Stimulated activated CD4-positive, alpha-beta T cell treated with anti-CD3 and anti-CD28 coated beads, TNF-alpha, amount 100 ng/mL, for 1 hour (primary cell): ENCODE measurements at regions not wholly inside any gene's neighbourhood (a gene's known extent, or its start where the extent isn't known, plus 50 kb on each side); places are given as distances from the start of the nearest gene placed in this dataset.
"Not testable (repeated sequence)": the region's sequence is repeated elsewhere in the genome, so short reads cannot be mapped to it uniquely, and the experiment has no call there.

ENCODE experiments used
- DNase-seq, 3 donors: peaks; one replicate each; pipeline ENCODE4 v3.0.0-alpha.2; 2020; ENCODE audit warnings: low read depth in 3 of 3, low spot score in 1 of 3

DNA sequence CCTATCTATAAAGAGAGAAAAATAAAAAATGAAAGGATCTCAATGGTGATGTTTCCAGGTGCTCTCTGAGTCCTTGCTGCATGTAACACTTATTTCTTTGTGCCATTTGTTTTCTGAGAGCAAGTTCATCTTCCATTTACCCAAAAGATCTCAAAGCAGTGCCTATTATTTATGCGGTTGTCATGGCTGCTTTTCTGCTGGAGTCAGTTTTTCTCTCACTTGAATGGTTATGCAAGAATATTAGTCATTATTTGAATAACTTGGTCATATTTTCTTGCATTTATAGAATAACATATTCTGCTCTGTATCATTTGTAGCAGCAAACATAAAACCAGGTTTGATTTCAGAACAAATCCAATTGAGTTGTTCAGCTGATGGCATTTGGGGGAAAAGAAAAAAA, 141.8 kb upstream of the G2E3 start:
- DNase-seq = no peak

DNA sequence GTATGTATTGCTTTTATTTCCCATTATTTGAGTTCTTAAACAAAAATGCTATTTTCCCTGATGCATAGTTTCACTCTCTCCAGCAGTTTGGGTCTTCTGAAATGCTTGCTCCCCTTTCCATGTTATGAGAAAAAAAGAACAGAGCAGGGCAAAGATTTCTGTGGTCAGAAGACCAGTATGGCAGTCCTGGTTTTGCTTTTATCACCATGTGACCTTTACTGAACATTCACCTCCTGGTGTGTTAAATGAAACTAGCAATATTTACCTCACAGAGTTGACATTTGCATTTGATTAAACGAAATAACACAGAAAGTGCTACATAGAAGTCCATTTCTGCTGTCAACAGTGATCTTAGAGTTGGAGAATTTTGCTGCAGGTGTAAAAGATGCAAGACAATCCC, 141.0 kb upstream of the G2E3 start:
- no peak for DNase-seq

DNA sequence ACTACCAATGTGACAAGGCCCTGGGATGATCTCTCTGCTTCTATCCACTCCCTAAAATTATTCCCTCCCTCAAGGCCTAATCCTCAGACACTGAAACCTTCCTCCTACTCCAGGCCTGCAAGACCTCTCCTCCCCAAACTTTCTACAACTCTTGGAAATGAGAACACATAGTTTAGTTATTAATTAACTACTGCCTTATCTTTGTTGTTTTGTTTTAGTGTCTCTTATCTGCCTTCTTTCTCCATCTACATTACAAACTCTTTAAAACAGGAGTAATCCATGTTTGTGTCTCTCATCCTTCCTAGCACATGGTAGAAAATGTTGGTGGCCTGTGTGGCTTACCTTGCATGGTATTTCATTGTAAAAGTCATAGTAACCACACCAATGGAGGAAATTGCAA, 139.9 kb upstream of the G2E3 start:
- no peak for DNase-seq

DNA sequence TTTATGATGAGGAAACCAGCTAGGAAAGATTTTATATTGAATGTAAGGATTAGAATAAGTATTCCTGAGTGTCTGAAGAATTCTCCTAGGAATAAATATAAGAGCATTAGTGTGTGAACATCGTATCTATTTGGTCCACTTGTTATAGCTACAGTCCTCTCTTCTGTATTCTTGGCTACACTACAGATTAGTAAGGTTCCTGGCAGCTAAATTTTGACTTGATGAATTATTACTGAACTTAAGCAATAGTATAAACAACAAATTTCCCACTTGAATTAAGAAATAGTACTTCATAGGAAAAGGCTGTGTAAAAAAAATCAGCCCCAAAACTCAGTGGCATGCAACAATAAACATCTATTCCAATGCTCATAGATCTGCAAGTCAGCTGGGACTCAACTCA, 138.4 kb upstream of the G2E3 start:
- DNase-seq = no peak

DNA sequence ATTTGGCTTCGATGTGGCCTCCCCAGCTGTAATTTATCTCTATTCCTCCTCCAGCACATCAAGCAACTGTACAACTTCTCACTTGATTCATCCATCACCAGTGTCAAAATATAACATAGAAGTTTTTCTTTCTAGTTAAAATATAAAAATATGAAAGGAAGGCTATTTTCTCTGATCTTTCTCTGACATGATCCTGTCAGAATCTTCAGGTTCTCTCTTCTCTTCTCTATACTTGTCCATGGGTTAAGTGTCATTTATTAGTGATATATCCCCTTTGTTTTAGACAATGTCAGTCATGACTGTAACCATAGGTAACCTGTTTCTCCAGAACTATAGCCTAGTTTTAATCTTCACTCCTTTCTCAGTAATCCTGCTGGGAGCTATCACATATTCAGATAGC, 132.5 kb upstream of the G2E3 start:
- DNase-seq = no peak

DNA sequence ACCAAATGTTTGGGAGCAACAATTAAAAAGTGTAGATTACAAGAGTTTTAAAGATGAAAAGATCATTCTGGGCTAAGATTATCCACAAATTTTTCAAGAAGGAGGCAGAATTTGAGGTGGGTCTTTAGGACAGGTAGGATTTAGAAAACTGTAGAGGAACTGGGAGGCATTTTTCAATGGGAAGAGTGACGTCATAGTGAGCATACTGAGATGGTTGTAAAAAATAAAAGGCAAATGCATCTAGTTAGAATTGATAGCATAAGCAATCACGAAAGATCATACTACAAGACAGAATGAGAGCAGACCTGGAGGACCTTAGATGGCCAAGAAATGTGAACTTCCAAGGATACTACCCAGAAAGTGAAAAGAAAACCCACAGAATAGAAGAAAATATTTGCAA, 131.6 kb upstream of the G2E3 start:
- no peak for DNase-seq

DNA sequence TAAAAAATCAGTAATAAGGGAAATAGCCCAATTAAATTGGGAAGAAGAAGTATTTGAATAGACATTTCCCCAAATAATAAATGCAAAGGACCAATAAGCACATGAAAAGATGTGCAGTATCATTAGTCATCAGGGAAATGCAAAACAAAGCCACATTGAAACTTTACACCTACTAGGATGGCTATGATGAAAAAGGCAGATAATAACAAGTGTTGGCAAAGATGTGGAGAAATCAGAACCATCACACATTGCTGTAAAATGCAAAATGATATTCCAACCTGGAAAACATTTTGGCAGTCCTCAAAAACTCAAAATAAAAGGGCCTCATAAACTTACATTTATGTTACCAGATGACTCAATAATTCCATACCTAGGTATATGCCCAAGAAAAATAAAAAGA, 131.1 kb upstream of the G2E3 start:
- no peak for DNase-seq

DNA sequence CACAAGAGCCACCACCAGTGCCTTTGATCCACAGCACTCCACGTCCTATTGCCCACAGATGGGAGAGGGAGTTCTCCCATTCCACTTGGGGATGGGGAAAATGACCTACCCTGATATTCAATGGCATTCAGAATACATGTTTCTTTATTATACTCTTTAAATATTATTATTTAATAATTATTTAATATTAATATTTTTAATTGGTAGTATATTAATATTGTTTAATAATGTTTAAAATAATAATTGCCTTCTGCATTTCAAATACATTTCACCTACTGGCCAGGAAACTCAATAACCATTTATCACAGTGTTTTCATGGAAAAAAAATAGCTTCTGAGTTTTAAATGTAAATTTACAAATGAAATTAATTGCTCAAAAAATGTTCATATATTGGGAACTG, 127.4 kb upstream of the G2E3 start:
- no peak for DNase-seq

DNA sequence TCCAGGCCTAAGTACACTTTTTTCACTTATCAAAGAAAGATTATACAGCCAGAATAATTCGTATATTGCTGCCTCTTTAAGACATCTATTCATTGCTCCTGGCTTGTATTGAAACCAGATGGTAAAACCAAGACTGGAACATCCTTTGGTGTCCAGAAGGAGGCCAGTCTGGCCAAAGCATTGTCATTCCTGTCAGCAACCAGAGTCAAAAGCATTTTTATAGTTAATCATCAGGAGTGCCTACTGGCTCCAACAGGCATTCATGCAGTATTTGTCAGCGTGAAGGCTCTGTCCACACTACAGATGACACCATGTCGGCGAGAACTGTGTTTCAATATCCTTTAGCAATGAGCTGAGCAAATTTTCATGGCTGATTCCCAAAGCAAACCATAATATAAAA, 118.0 kb upstream of the G2E3 start:
- no peak for DNase-seq

DNA sequence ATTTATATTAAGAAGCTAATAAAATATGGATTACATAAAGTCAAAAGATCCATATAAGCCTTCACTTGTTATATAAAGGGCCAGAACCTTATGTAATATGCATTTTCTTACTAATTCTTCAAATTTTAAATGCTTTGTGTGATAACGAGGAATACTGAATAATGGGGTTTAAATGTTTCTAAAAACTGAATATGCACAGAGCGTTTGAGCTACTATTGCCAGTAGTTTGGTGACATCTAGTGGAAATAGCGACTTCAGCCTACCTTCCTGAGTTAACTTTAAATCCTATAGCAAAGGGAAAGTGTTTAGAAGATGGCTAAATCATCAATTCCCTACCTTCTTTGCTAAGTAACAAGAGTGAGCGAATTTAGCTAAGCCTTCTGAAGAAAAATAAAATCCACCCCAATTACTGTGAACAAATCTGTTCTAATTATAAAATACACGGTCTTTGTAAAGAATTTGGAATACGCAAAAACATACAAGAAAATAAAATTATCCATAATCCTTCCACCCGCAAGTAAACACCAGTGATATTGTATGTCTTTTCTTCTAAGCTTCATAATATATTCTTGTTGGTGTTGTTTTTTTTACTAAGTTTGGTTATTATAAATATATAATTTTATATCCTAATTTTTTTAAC, 115.5 kb upstream of the G2E3 start:
- DNase-seq = no peak

DNA sequence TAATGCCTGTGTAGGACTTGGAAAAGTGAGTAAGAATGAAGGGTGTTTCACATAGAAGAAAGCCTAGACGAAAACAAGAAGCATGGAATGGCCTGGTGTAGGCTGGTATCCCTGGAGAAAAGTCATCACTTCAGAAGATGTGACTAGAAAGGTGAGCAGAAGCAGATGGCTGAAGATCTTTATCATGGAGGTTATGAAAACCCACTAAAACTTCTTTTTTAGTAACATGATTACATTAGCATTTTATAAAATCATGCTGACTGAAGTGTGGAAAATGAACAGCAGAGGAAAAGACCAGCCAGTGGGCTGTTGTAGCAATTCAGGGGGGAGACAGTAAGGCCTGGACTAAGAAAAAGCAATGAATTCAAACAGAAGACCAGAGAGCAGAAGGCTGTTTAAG, 114.5 kb upstream of the G2E3 start:
- no peak for DNase-seq

DNA sequence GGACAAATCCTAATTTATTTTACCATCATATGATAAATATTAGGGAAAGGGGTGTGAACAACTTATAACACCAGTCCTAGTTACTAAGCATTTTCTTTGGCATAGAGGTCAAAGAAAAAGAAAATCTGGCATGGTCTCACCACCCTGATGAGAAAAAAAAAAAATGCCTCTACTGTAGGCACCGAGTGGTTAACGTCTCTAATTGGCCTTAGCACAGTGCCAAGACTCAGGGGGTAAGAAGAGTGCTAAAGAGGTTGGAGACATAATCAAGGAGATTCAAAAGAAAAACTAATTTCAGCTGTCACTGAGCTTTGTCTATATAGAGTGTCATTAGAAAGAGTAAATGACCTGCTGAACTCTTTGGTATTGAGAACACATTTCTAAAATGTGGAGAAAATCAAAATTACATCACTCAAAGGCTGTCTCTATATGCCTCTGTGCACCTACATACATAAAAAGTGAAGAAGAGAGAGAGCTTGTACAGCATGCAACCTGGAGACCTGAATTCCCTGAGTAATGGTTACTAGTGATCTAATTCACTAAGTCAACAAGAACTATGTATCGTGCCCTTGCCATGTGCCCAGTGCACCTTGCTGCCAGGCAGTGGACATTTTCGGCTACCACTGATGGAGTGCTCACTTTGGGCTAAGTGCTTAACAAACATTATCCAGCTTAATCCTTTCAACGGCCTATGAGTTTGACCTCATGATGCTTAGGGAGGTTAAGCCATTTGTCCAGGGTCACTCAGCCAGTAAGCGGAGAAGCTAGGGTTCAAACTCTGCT, 113.8 kb upstream of the G2E3 start:
- no peak for DNase-seq

DNA sequence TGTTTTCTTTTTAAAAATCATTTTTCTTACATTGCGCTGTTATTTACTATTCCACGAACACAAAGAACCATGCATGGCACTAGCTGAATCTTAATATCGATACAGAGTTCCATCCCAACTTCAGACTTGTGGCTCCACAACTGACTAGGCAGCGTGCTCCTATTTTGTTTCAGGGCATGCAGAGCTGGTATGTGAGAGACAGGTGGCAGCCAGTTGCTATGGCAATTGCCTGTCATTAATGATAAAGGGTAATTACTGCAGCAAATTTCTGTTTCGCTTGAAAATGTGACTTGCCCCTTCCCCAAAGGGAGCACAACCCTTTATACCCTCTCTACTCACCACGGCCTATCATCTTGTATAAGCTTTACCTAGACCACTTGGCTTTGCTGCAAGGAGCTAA, 113.1 kb upstream of the G2E3 start:
- DNase-seq = no peak

DNA sequence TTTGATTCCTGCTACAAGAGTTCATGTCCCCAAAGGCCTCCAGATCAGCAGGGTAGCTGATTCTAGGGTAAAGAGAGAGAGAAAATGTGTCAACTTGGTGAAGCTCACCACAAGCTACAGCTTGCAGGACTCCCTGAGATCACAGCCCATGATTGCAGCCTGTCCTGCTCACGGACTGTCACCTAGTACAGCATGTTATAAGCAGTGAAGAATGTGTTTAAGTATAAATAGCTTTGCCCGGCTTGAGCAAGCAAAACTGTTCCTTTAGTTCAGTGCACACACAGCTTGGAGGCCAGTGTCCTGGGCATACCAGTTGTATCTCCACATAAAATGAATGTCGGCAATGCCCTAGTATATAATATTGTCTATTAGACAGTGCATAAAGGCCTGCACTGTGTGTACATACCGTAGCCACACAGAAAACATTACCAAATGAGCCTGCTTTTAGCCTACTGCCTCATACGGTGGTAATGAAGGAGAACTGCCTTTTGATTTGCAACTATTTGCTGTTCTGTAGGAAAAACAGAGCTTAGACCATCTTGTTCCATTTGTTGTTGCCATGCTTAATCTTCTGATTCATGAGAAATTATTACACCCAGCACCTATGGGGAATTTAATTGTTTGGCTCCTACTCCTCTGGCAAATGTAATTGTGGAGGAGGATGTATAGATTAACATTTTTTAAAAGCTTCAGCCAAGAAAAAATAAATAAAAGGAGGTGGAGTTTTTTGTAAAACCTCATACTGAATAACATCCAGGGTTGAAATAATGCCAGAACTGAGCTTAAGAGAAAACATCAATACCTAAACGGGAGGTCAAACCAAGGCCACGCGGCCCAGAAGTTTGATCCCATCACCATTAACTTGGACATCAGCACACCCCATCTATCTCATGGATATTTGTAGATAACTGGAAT, 108.1 kb upstream of the G2E3 start:
- no peak for DNase-seq

DNA sequence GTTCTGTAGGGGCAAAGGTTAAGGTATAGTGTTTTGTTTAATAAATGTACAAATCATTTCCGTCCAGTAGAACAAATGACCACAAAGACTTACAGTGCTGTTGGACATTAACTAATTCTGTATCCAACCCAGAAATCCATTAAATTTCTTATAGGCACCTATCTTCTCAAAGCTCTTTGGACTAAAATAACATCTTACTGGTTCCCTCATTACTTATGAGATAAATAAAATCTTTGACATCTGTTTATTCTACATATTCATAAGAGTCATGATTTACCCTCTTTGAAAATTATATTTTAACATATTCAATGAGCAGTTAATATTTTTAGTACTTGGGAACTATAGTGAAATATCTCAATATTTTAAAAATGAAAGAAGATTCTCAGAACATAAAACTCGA, 102.7 kb upstream of the G2E3 start:
- no peak for DNase-seq

DNA sequence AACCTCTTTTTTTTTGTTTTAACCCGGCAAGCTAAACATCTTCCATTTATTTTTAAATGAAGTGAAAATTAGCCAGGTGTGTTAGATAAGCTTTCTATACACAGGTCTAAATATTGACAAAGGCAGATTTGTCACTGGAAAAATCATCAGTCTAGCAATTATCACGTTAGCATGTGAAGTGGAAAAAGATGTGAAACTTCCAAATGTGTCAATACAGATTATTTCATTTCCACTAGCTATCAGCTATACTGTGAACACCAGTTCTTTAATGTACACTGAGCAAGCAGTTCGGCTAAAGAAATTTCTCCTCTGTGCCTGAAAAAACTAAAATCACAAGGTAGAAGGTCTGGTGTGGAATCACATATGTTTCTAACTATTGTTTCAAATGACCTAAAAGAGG, 96.6 kb upstream of the G2E3 start:
- no peak for DNase-seq

DNA sequence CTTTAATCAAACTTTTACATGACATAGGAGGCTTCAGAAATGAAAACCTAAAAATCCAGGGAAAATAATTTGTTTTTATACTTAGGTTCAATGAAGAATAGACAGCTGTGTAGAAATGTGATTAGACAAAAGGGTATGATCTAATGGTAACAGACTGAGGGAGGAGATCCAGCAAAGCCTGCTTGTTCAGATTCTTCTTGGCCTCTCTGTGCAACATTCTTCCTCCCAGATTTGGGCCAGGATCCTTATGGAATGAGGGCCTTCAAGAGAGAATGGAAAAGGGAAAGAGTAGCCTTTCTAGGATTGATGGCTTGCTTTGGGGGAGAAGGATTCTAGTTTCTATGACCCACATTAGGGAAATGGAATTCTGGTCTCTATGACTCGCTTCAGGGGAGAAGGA, 94.5 kb upstream of the G2E3 start:
- no peak for DNase-seq

DNA sequence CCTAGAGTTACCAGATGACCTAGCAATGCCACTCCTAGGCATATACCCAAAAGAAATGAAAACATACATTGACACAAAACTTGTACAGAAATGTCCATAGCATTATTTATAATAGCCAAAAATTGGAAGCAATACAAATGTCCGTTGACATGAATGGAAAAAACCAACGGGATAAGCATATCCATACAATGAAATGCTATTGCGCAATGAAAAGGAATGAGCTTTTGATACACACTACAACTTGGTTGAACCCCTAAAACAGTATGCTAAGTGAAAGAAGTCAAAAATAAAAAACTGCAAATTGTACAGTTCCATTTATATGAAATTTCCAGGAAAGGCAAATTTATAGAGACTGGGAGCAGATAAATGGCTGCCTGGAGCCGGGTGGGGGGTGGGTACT, 90.6 kb upstream of the G2E3 start:
- no peak for DNase-seq

DNA sequence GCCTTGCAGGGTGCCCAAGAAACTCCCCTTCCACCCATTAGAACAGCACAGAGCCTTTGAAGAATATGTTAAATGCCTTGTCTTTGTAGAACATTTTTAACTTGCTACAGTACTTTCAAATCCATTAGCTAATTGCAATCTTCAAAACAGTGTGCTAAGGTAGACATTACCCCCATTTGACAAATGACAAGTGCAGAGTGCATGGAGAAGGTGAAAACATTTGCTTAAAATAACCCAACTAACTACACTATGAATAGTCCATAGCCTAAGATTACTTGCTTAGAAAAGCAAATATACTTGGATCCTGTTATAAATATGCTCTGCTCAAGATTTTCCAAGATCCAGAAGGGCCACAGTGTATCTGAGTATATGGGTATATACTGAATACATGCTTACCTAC, 87.0 kb upstream of the G2E3 start:
- DNase-seq = no peak

DNA sequence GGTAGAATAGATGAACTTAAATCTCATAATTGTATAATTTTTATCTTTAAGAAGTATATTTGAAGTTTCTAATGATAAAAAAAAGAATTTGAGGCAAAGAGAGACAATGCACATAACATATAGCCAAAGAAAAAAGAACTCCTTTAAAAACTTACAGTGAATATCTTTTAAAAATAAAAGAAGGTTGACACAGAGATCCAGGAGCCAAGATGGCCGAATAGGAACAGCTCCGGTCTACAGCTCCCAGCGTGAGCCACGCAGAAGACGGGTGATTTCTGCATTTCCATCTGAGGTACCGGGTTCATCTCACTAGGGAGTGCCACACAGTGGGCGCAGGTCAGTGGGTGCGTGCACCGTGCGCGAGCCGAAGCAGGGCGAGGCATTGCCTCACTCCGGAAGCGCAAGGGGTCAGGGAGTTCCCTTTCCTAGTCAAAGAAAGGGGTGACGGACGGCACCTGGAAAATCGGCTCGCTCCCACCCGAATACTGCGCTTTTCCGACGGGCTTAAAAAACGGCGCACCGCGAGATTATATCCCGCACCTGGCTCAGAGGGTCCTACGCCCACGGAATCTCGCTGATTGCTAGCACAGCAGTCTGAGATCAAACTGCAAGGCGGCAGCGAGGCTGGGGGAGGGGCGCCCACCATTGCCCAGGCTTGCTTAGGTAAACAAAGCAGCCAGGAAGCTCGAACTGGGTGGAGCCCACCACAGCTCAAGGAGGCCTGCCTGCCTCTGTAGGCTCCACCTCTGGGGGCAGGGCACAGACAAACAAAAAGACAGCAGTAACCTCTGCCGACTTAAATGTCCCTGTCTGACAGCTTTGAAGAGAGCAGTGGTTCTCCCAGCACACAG, 84.9 kb upstream of the G2E3 start:
- not testable (repeated sequence) for DNase-seq

DNA sequence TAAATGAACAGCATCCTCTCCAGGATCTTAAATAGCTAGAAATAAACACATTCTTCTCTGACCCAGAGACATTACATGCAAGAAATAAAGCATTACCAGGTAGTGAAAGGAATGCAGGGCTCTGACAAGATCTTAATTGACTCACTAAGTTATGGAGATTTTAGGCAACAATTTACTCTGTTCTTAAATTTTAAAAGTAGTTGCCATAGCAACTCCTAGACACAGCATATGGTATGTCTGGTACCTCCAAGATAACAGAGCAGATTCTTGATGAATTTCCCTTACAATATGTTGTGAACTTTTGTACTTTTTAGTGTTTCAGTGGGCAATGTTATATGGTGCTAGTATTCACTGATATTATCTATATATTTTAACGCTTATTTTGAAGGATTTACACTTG, 76.7 kb upstream of the G2E3 start:
- no peak for DNase-seq
